K562 (cell line): ENCODE measurements at regions not wholly inside any gene's neighbourhood (a gene's known extent, or its start where the extent isn't known, plus 50 kb on each side); places are given as distances from the start of the nearest gene placed in this dataset.

ENCODE experiments used
- CC2D1A ChIP-seq: fragments of 450-650 bp; IDR thresholded peaks from 2 replicates; pipeline ENCODE4 v1.6.1; 2017; ENCODE audit warnings: mild to moderate bottlenecking
- FIP1L1 ChIP-seq: fragments of 200-400 bp; formaldehyde crosslinking; IDR thresholded peaks from 2 replicates; pipeline ENCODE4 v1.6.1; 2018; ENCODE audit warnings: mild to moderate bottlenecking, low read depth, low read length; ENCODE audit not compliant: poor library complexity, severe bottlenecking
- POU5F1 ChIP-seq: fragments of 150-350 bp; IDR thresholded peaks from 2 replicates; pipeline ENCODE4 v1.6.1; 2014; ENCODE audit warnings: borderline replicate concordance, low read length, low read depth, mild to moderate bottlenecking; ENCODE audit not compliant: partially characterized antibody
- TAF15 ChIP-seq: fragments of 200-400 bp; formaldehyde crosslinking; IDR thresholded peaks from 2 replicates; pipeline ENCODE4 v1.6.1; 2017; ENCODE audit warnings: mild to moderate bottlenecking, low read depth, low read length, moderate library complexity
- TF ChIP-seq, protein P1 (sequence below), 3 experiments: IDR thresholded peaks in 2 of 3; conservative IDR thresholded peaks in 1 of 3; 2 replicates each; pipeline ENCODE4 v1.5.1; 2011 to 2012; ENCODE audit warnings: low read length in 3 of 3, mild to moderate bottlenecking in 3 of 3, control low read depth in 2 of 3, improper control_type of control experiment in 1 of 3, inconsistent platforms in 1 of 3, low read depth in 1 of 3, mixed read lengths in 1 of 3, moderate library complexity in 1 of 3; ENCODE audit not compliant: insufficient read depth in 2 of 3

GRCh38 chr16:80046261-80046660 lies 445.7 kb upstream of the MAF start:
- TF ChIP-seq TAF15 = no peak
- no peak for TF ChIP-seq POU5F1
- TF ChIP-seq FIP1L1 = no peak
- TF ChIP-seq, protein P1, sequence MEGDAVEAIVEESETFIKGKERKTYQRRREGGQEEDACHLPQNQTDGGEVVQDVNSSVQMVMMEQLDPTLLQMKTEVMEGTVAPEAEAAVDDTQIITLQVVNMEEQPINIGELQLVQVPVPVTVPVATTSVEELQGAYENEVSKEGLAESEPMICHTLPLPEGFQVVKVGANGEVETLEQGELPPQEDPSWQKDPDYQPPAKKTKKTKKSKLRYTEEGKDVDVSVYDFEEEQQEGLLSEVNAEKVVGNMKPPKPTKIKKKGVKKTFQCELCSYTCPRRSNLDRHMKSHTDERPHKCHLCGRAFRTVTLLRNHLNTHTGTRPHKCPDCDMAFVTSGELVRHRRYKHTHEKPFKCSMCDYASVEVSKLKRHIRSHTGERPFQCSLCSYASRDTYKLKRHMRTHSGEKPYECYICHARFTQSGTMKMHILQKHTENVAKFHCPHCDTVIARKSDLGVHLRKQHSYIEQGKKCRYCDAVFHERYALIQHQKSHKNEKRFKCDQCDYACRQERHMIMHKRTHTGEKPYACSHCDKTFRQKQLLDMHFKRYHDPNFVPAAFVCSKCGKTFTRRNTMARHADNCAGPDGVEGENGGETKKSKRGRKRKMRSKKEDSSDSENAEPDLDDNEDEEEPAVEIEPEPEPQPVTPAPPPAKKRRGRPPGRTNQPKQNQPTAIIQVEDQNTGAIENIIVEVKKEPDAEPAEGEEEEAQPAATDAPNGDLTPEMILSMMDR (IDR thresholded peaks at IDR 0.05 in 2 of 3, conservative IDR thresholded peaks at IDR 0.05 in 1 of 3; ENCODE audit: insufficient read depth in 2 of 3, low read depth in 1 of 3, low read length in 3 of 3) = no peak
- TF ChIP-seq CC2D1A = no peak
